ENCODE measurements at regions not wholly inside any gene's neighbourhood (a gene's known extent, or its start where the extent isn't known, plus 50 kb on each side); places are given as distances from the start of the nearest gene placed in this dataset.

DNA sequence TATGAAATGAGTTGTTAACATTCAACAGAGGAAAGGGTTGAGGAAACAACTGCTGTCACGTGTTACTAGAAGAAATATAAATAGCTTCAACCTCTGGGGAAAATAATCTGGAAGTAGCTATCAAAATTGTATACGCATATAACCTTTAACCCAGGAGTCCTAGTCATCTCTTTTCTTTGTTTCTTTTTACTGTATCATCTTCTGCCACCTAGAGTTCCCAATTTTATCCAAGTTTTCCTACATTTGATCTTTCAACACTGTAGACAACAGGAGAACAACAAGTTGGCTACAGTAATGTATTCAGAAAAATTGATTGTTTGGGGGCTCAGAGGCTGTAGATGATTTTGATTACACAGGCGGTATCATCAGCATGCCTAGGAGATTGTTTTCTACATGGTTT is 453.7 kb downstream of the FSCB start:
- TF ChIP-seq, protein P1, sequence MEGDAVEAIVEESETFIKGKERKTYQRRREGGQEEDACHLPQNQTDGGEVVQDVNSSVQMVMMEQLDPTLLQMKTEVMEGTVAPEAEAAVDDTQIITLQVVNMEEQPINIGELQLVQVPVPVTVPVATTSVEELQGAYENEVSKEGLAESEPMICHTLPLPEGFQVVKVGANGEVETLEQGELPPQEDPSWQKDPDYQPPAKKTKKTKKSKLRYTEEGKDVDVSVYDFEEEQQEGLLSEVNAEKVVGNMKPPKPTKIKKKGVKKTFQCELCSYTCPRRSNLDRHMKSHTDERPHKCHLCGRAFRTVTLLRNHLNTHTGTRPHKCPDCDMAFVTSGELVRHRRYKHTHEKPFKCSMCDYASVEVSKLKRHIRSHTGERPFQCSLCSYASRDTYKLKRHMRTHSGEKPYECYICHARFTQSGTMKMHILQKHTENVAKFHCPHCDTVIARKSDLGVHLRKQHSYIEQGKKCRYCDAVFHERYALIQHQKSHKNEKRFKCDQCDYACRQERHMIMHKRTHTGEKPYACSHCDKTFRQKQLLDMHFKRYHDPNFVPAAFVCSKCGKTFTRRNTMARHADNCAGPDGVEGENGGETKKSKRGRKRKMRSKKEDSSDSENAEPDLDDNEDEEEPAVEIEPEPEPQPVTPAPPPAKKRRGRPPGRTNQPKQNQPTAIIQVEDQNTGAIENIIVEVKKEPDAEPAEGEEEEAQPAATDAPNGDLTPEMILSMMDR (conservative IDR thresholded peaks at IDR 0.05; ENCODE audit: low read depth, low read length) = no peak
- TF ChIP-seq MXI1 (IDR thresholded peaks at IDR 0.05; ENCODE audit: borderline replicate concordance, low read depth, low read length) (no peak), POLR2A (IDR thresholded peaks at IDR 0.05; ENCODE audit: low read depth, low read length) (no peak)
